ENCODE measurements at regions not wholly inside any gene's neighbourhood (a gene's known extent, or its start where the extent isn't known, plus 50 kb on each side); places are given as distances from the start of the nearest gene placed in this dataset.
"Not testable (repeated sequence)": the region's sequence is repeated elsewhere in the genome, so short reads cannot be mapped to it uniquely, and the experiment has no call there.

DNA sequence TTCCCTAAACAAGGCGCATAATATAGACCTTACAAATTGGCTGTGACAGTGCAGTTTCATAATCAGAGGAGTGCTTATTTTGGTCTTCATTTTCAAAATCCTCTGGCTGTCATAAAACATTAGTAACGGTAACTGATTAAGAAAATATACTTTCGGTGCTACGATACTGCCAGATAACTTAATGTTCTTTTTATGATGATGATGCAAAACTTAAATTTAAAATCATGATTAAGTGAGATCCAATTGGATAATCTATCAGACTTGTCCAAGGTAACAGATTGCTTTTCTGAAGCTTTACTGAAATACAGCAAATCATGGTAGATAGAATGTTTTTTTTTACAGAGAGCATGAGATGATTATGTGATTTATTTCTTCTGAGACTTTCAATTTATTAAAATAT is 364.2 kb upstream of the CNTN3 start:
- POLR2A ChIA-PET = no interaction called here

DNA sequence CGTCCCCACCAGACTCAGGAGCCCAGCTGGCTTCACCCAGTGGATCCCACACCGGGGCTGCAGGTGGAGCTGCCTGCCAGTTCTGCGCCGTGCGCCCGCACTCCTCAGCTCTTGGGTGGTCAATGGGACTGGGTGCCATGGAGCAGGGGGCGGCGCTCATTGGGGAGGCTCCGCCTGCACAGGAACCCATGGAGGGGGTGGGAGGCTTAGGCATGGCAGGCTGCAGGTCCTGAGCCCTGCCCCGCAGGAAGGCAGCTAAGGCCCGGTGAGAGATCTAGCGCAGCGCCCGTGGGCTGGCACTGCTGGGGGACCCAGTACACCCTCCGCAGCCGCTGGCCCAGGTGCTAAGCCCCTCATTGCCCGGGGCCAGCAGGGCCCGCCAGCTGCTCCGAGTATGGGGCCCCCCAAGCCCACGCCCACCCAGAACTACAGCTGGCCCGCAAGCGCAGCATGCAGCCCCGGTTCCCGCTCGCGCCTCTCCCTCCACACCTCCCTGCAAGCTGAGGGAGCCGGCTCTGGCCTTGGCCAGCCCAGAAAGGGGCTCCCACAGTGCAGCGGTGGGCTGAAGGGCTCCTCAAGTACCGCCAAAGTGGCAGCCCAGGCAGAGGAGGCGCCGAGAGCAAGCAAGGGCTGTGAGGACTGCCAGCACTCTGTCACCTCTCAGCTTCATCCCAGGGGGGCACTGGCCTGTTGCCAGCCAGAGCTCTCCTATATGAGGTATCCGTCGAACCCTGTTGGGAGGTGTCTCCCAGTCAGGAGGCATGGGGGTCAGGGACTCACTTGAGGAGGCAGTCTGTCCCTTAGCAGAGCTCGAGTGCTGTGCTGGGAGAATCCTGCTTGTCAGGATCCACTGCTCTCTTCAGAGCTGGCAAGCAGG is 370.8 kb upstream of the CNTN3 start:
- POLR2A ChIA-PET, CTCF ChIA-PET: not testable (repeated sequence)

More for the DNA sequence above, 364.2 kb upstream of the CNTN3 start:
- CTCF ChIA-PET = no interaction called here

DNA sequence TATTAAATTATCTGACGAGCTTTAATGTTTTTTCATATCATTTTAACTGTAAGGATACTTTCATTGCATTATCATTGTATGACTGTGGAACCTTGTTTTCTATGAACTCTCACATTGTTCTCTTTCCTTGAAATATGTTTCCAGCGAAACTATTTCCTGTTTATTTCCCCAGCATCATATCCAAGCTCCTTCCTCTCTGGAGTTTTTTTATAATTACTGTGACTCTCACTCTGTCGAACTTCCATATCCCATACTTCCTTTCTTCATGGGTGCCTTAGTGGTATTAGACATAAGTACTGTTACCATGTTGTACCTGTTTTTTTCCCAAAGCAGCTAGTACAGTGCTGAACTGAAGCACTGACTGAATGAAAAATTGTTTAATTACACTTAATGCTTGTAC is 373.6 kb upstream of the CNTN3 start:
- POLR2A ChIA-PET = no interaction called here
- CTCF ChIA-PET = no interaction called here

DNA sequence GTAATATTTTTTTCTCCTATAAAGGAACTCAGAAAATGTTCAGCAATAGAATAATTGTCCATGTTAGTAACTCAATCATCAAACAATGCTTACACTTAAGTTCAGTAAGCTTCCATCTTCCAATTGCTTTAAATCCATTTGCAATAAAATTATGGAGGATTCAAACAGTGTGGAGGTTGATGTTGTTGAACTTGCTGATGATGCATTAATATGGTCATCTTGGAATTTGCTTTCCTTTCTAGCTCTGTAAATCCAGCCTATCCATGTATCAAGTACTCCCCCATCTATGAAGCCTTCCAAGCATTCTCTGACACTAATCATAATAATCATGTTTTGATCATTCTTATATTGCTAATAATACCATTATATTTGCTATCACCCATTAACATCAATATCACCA is 378.4 kb upstream of the CNTN3 start:
- ChIA-PET POLR2A (no interaction called here), CTCF (no interaction called here)

DNA sequence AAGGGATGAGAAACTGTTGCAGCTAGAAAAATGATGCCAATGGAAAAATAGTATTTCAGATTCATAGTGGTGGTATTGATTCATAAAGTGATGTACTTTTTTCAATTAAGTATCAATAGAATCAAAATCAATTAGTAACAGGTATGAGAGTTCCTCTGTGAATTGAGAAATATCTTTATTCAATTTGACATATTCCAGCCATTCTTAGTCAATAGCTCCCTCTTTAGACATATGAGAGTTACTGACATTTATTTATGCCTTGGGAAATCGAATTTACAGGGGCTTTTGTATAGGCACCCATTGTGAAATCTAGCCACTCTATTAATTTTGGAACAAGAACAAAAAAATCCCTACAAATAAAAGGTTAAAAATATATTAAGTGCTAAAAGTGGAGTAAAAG is 386.9 kb upstream of the CNTN3 start:
- POLR2A ChIA-PET = interaction anchor here (0.6 kb wide), 1 partner anchor 11 kb away, joined by 4 read pairs; no protein-coding TSS in a partner anchor
- CTCF ChIA-PET = no interaction called here

DNA sequence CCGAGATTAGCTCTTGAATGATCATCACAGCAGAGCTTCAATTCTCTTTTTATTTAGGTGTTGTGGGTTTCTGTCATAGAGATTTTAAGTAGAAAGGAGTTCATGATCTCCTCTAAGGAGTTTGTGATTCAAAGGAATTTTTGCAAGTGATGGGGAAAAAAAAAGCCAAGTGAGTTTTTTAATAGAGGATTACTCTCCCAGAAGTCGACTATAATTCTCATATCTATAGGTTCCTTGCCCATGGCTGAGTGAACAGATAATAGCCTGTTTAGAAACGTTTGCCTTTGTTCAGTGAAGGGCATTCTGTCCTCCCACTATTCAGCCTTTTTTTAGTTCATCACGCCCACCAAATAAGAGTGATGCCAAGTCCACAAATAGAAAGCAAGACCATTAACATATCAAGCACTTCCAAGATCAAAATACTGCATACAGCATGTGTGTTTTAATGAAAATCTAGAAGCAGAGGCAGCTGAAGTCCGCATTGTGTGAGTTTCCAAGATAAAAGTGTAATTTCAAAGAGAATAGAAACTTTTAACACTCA is 398.4 kb upstream of the CNTN3 start:
- ChIA-PET CTCF (no interaction called here), POLR2A (no interaction called here)

DNA sequence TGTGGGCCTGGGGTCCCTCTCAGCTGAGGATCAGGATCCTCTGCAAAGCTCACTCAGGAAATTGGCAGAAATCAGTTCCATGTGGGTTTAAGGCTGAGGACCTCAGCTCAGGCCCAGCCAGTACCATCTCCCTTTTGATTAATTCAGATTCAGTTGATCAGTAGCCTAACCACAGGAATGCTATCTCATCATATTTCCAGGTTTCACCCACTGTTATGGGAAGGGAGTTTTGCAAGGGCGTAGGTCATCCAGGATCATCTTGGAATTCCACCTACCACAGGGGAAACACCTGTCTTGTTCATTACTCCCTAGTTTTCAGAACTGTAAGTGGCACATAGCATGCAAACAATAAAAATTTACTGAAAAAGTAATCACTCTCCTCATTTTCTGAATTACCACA is 399.5 kb upstream of the CNTN3 start:
- POLR2A ChIA-PET = no interaction called here
- CTCF ChIA-PET = no interaction called here

DNA sequence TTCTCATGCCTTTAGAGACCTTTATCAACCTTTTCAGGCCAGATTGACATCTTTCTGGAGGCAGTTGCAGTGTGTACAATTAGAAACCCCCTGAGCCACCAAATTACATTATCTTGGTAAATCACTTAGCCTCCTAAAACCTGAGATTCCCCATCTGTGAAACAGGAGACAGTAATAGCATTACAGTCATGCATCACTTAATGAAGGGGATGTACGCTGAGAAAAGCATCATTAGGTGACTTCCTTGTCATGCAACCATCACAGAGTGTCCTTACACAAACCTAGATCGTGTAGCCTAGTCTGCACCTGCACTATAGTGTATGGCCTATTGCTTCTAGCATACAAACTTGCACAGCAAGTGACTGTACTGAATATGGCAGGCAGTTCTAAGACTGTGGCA is 400.8 kb upstream of the CNTN3 start:
- POLR2A ChIA-PET = no interaction called here
- CTCF ChIA-PET = no interaction called here

DNA sequence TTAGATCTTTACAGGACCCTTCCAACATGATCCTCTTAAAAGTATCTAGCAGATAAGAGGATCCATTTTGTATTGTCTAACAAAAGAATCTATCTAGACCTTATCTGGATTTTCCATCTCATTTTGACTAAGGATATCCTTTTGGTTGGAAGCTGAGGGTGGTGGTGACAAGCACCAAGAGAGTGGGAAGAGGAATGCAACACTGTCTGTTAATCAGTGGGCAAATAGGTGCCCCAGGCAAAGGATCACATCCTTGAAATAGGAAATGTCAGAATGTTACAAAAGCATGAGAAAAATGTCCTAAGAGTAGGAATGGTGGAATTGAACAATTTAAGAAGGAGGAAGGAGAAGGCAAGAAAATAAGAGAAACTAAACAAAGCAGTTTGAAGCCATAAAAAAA is 420.7 kb upstream of the CNTN3 start:
- ChIA-PET CTCF (no interaction called here), POLR2A (no interaction called here)

DNA sequence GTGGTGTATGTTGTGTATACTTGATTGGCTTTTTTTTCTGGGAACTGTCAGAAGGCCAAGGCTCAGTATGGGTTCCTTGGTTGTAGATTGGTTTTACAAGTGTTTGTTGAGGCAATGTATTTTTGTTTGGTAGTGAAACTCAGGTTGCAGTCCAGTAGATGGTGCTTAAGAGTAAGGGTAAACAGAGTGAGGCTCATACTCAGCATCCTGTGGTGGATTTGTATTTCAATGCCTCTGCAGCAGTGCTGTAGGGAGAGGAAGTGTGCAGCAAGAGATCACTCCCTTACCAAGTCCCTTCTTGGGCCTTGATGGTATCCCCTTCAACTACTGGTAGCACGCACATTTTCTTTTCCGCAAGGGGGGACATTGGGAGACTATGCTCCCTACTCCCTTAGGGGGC is 428.5 kb upstream of the CNTN3 start:
- POLR2A ChIA-PET = no interaction called here
- CTCF ChIA-PET = no interaction called here

DNA sequence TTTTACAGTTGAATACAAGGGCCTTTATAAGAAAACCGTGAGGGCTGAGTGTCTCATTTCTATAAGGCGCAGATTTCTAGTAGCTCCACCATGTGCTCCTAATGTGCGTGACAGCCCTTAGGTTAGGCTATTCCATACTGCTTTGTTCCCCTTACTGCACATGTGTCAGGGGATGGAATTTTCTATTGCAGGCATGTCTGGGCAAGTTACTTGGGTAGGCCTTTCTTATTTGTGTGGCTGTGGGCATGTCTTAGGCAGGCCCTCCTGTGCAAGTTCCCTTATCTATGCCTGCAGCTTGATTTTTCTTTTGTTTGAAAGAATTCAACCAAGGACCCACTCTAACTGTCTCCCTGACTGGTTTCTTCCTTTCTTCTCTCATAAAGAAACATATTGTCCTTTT is 434.2 kb upstream of the CNTN3 start:
- CTCF ChIA-PET = no interaction called here
- POLR2A ChIA-PET = no interaction called here

DNA sequence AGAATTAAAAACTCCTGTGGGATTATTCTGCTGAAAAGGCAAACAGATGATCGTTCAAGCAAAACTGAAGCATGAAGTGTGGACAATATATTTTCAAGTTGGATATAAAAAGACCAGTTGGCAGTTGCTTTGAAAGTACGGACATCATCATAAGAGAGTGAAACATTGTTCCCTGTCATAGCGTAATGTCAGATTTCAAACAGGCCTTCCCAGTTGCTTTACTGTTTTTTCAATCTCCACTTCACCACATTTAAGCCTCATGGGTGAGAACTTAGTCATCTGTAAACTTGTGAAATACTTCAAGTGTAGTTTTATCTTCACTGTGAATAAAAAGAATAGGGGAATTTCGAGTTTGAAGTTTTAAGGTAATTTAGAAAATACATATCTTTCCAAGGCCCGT is 435.1 kb upstream of the CNTN3 start:
- ChIA-PET POLR2A (no interaction called here), CTCF (no interaction called here)

DNA sequence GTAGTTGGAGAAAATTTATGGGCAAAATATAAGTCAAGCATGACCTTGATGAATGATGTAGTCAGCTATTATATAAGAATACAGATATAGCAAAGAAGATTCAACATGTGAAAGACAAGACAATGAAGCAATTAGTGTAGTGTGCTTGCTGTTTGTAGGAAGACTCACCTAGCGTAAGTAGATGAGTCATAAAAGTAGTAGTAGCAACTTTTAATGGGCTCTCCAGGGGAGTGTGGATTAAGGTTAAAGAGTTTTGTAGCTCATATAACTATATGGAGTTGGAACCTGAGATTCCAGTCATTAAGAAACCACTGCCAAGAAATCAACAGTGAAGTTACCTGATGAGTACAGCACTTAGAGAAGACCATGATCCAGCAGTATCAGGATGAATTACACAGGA is 444.7 kb upstream of the CNTN3 start:
- ChIA-PET CTCF (no interaction called here), POLR2A (no interaction called here)

DNA sequence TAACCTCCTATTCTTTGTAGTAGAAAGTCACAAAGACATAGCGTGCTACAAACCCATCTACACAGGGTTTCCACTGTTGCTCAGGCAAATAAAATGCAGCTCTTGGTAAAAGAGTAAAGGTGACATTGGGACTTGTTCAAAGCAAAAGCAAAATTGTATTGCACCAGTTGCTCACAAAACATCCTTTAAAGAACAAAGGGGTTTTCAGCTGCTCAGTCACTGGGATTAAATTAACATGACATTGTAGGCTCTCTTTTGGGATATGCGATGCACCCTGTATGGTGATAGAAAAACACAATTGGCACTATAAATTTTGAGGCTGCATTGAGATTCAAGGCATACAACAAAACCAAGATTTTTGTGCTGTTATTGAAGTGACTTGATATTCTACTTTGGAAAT is 447.3 kb upstream of the CNTN3 start:
- POLR2A ChIA-PET = no interaction called here
- CTCF ChIA-PET = no interaction called here

DNA sequence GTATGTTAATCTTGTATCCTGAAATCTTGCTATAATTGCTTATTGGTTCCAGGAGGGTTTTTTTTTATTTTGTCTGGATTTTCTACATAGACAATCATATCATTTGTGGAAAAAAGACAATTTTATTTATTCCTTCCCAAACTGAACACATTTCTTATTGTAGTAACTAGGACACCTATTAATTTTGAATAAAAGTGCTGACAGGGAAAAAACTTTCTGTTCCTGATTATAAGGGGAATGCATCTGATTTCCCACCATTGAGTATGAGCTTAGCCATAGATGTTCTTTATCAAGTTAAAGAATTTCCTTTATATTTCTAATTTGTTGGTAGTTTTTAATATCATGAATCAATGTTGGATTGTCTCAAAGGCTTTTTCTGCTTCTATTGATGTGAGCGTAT is 460.7 kb upstream of the CNTN3 start:
- CTCF ChIA-PET = no interaction called here
- POLR2A ChIA-PET = no interaction called here

DNA sequence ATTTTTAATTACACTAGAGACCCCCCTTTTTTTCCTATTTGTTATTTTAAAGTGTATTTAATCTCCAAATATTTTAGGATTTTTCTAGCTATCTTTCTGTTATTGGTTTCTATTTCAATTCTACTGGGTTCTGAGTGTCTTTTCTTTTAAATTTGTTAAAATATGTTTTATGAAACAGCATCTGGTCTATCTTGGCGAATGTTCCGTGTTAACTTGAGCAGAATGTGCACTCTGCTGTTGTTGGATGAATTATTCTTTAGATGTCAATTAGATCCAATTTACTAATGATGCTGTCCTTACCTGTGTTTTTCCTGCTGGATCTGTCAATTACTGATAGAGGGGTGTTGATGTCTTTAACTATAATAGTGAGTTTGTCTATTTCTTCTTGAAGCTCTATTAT is 462.0 kb upstream of the CNTN3 start:
- CTCF ChIA-PET = no interaction called here

DNA sequence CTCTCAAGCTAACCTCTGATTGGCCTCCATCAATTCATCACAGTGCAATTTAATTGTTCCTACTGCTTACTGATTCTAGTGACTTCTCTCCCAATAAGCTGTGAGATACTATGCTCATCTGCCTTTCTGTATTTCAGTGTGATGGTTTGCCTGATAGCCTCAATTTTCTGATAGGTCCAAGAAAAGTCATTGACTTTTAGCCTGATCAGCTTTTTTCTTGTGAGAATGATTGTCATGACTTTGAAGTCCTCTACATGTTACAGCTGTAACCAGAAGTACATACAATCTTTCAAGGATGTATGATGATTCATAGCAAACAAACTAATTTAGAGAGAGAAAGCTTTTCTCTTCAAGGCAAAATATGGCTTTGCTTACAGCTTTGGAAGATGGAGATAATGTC is 463.8 kb upstream of the CNTN3 start:
- ChIA-PET POLR2A (no interaction called here), CTCF (no interaction called here)

More for the DNA sequence above, 462.0 kb upstream of the CNTN3 start:
- POLR2A ChIA-PET = no interaction called here

DNA sequence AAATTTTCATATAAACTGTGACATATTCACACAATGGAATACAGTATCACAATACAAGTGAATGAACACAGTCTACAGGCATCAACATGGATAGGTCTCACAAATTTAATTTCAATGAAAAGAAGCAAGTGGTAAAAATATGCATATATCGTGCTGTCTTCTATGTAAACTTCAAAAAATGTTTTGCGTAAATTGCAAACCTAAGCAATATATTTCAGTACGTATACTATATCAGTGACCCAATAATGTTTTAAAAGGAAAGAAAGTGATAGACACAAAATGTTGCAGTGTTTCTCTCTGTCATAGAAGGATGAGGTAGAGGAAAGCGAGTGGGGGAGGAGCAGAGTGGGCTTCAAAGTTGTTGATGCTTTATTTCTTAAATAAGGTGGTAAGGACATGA is 468.4 kb upstream of the CNTN3 start:
- ChIA-PET POLR2A (no interaction called here), CTCF (no interaction called here)

DNA sequence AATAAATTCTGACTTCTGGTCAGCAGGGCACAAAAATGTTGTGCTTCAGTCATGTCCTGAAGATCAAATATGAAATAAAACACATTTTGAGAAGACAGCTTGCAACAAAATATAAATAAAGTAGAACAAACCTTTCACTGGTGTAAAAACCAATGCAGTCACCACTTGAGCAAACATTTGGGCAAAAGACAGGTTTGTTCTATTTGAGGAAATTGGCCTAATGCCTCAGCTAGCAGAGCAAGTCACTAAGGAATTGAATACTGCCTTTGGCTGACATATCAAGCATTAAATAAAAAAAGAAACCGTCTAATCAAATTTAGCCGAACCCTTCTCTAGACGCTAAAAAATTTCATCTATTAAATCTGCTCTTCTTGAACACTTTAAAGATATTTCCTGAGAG is 475.4 kb upstream of the CNTN3 start:
- ChIA-PET POLR2A (no interaction called here), CTCF (no interaction called here)

DNA sequence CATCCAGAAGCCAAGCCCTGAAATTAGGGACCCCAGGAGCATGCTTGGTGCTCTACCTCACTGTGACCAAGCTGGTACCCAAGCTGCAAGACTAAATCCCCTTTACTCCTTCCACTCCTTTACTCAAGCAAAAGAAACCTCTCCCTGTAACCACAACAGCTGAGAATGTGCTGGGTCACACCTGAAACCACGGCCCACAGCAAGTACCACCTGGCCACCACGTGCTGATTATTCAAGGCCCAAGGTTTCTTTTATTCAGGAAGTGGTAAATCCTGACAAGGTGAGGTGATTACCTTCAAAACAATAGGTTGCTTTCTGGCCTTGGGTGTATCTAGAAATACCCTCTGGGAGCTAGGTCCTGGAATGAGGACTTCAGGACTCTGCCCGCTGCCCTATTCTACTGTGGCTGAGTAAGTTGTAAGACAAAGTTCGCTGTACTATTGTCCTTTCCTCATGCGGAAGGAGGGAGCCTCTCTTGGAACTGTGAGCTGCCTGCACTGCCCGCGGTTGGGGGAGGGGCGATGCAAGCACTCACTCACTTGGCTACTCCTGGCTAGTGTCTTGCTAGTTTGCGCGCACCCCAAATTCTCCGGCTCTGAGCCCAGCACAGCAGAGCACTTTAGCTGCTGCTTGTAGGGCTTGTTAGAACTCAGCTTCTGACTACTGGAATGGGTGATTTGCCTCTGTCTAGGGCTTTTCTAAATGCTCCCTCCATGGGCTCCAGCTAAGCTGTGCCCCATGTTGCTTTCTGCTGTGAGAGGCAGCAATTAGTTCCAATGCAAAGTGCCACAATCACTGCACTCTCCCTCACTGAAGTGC is 487.1 kb upstream of the CNTN3 start:
- ChIA-PET CTCF (no interaction called here), POLR2A (no interaction called here)

DNA sequence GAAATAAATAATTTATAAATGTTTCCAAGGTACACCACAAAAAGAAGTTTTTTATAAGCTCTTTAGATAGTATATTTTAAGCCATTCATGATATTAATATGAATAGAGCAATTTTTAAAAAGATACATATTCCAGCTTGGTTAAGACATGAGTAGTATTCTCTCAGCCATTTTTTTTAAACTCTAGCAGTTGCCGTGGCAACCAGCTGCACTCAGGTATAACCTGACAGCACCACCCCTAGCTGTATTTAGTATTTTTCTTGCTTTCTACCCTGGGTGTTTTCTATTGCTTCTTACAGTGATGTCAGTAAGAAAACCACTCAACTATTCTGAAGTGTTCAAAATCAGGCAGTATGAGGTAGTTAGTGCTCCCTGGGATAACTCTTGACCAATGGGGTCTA is 496.3 kb upstream of the CNTN3 start:
- ChIA-PET POLR2A (no interaction called here), CTCF (no interaction called here)

DNA sequence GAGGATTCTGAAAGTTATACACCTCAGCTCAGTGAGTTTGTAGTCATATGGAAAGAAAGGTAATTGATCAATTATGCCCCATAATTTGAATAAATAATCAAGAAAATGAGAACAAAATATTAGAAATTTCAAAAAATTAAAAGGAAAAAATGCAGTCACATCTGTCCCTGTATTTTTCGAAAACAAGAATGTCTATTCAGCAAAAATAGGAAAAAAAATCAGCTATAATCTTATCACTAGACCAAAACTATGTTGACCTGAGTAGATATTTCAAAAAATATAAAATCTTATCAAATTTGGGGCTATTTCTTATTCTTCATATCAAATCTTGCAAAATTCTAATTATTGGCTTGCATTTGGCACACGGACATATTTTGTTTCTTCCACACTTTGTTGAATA is 501.2 kb upstream of the CNTN3 start:
- ChIA-PET CTCF (no interaction called here), POLR2A (no interaction called here)

All from activated CD8-positive, alpha-beta memory T cell treated with anti-CD3 and anti-CD28 coated beads for 36 hours (primary cell).